Lower leg skin (tissue), 4 donors: ENCODE measurements at regions not wholly inside any gene's neighbourhood (a gene's known extent, or its start where the extent isn't known, plus 50 kb on each side); places are given as distances from the start of the nearest gene placed in this dataset.

ENCODE experiments used
- DNase-seq, 2 donors: peaks; one replicate each; pipeline ENCODE4 v3.0.0-alpha.2; 2019; ENCODE audit warnings: low spot score in 2 of 2
- H3K4me3 ChIP-seq: fragments of 200-600 bp; sonication (generic); 2 replicates; pipeline ENCODE4 v1.5.1; 2017; ENCODE audit warnings: mild to moderate bottlenecking, low read depth; ENCODE audit not compliant: poor library complexity, severe bottlenecking
- CTCF ChIP-seq, 3 donors: fragments of 450-650 bp; IDR thresholded peaks; one replicate each; pipeline ENCODE4 v1.5.1; 2016; ENCODE audit warnings: antibody characterized with exemption in 3 of 3, mild to moderate bottlenecking in 3 of 3, moderate library complexity in 2 of 3
- POLR2A ChIP-seq, 2 donors: fragments of 450-650 bp; IDR thresholded peaks; one replicate each; pipeline ENCODE4 v1.6.1; 2016 to 2017; ENCODE audit warnings: antibody characterized with exemption in 2 of 2, mild to moderate bottlenecking in 1 of 2, moderate library complexity in 1 of 2
- WGBS, 2 donors: methylation state at CpG; one replicate each; pipeline ENCODE4 v1.1.5; 2018; 5-methylcytosine and 5-hydroxymethylcytosine counted together
- intact Hi-C: fragments of 100-400 bp; cut with DNase I; formaldehyde crosslinking; loops from one replicate; pipeline ENCODE4 v1.15.0; 2023; ENCODE audit warnings: low total_unique reads

GRCh38 chr14:80446356-80446755 is 235.1 kb upstream of the DIO2 start:
- intact Hi-C loops, result no loop called here
- H3K4me3 ChIP-seq, result no peak overlapping the region
- TF ChIP-seq POLR2A (IDR thresholded peaks at IDR 0.05) (no peak), CTCF (IDR thresholded peaks at IDR 0.05) (no peak)
- no peak for DNase-seq

- intact Hi-C loops, result no loop called here
- no peak overlapping the region for H3K4me3 ChIP-seq
- 91 to 93% methylated on average over 3 of the region's 3 CpGs for WGBS, 2 donors
- DNase-seq, result no peak
- TF ChIP-seq CTCF (IDR thresholded peaks at IDR 0.05) (no peak), POLR2A (IDR thresholded peaks at IDR 0.05) (no peak)
Observed at GRCh38 chr14:80445605-80446004, 234.3 kb upstream of the DIO2 start.

GRCh38 chr14:80434574-80435321 is 223.4 kb upstream of the DIO2 start:
- intact Hi-C loops, result no loop called here
- 92 to 100% methylated on average over 1 of the region's 1 CpG for WGBS, 2 donors

GRCh38 chr14:80433811-80434210 is 222.5 kb upstream of the DIO2 start:
- no peak for TF ChIP-seq POLR2A (IDR thresholded peaks at IDR 0.05)
- no peak for TF ChIP-seq CTCF (IDR thresholded peaks at IDR 0.05)
- no peak overlapping the region for H3K4me3 ChIP-seq
- no peak for DNase-seq
- WGBS, 2 donors, result 69 to 81% methylated on average over 1 of the region's 1 CpG
- intact Hi-C loops, result no loop called here

More at GRCh38 chr14:80434574-80435321, 223.4 kb upstream of the DIO2 start:
- TF ChIP-seq CTCF (IDR thresholded peaks at IDR 0.05) (no peak), POLR2A (IDR thresholded peaks at IDR 0.05) (no peak)
- DNase-seq, result no peak
- no peak overlapping the region for H3K4me3 ChIP-seq

GRCh38 chr14:80428671-80429070 is 217.4 kb upstream of the DIO2 start:
- 36 to 43% methylated on average over 2 of the region's 2 CpGs for WGBS, 2 donors
- intact Hi-C loops, result no loop called here
- no peak overlapping the region for H3K4me3 ChIP-seq
- TF ChIP-seq POLR2A (IDR thresholded peaks at IDR 0.05) (no peak), CTCF (IDR thresholded peaks at IDR 0.05) (no peak)
- DNase-seq, result no peak

- intact Hi-C loops, result no loop called here
- no peak for DNase-seq
- H3K4me3 ChIP-seq, result no peak overlapping the region
- 83 to 88% methylated on average over 3 of the region's 3 CpGs for WGBS, 2 donors
- TF ChIP-seq POLR2A (IDR thresholded peaks at IDR 0.05), result no peak
- TF ChIP-seq CTCF (IDR thresholded peaks at IDR 0.05), result no peak
Observed at GRCh38 chr14:80428171-80428570, 216.9 kb upstream of the DIO2 start.
